GM21381 (cell line): ENCODE measurements at regions not wholly inside any gene's neighbourhood (a gene's known extent, or its start where the extent isn't known, plus 50 kb on each side); places are given as distances from the start of the nearest gene placed in this dataset.
"Not testable (repeated sequence)": the region's sequence is repeated elsewhere in the genome, so short reads cannot be mapped to it uniquely, and the experiment has no call there.

Experiments
- ATAC-seq: cut with Tn5 transposase; IDR thresholded peaks from one replicate; pipeline ENCODE4 v1.9.1; 2021; ENCODE audit warnings: mild to moderate bottlenecking, moderate library complexity; ENCODE audit not compliant: unreplicated experiment

- ATAC-seq, result not testable (repeated sequence)
Observed at GRCh38 chr7:13728430-13728829, 261.0 kb downstream of the ETV1 start.

GRCh38 chr7:13731643-13732042 is 257.8 kb downstream of the ETV1 start:
- no peak for ATAC-seq

- no peak for ATAC-seq
Observed at GRCh38 chr7:13737563-13737962, 251.9 kb downstream of the ETV1 start.

- ATAC-seq, result no peak
Observed at GRCh38 chr7:13742126-13742525, 247.3 kb downstream of the ETV1 start.

- ATAC-seq, result no peak
Observed at GRCh38 chr7:13742811-13743210, 246.7 kb downstream of the ETV1 start.

- no peak for ATAC-seq
Observed at GRCh38 chr7:13743226-13743625, 246.2 kb downstream of the ETV1 start.

GRCh38 chr7:13745530-13745929 is 243.9 kb downstream of the ETV1 start:
- no peak for ATAC-seq

- ATAC-seq, result no peak
Observed at GRCh38 chr7:13748998-13749397, 240.5 kb downstream of the ETV1 start.

- no peak for ATAC-seq
Observed at GRCh38 chr7:13749636-13750035, 239.8 kb downstream of the ETV1 start.

- no peak for ATAC-seq
Observed at GRCh38 chr7:13751766-13752165, 237.7 kb downstream of the ETV1 start.

GRCh38 chr7:13757841-13758240 is 231.6 kb downstream of the ETV1 start:
- ATAC-seq, result no peak

GRCh38 chr7:13765853-13766252 is 223.6 kb downstream of the ETV1 start:
- ATAC-seq, result not testable (repeated sequence)

GRCh38 chr7:13770305-13770704 is 219.2 kb downstream of the ETV1 start:
- ATAC-seq, result no peak

- no peak for ATAC-seq
Observed at GRCh38 chr7:13774976-13775375, 214.5 kb downstream of the ETV1 start.

GRCh38 chr7:13777242-13777641 is 212.2 kb downstream of the ETV1 start:
- ATAC-seq, result no peak

GRCh38 chr7:13778967-13779366 is 210.5 kb downstream of the ETV1 start:
- no peak for ATAC-seq

- no peak for ATAC-seq
Observed at GRCh38 chr7:13790611-13791010, 198.9 kb downstream of the ETV1 start.

- ATAC-seq, result no peak
Observed at GRCh38 chr7:13792208-13792607, 197.3 kb downstream of the ETV1 start.

- ATAC-seq, result no peak
Observed at GRCh38 chr7:13793926-13794325, 195.5 kb downstream of the ETV1 start.

- no peak for ATAC-seq
Observed at GRCh38 chr7:13794581-13794980, 194.9 kb downstream of the ETV1 start.

- ATAC-seq, result no peak
Observed at GRCh38 chr7:13797545-13797944, 191.9 kb downstream of the ETV1 start.

GRCh38 chr7:13800694-13801448 is 188.6 kb downstream of the ETV1 start:
- no peak for ATAC-seq

- ATAC-seq, result no peak
Observed at GRCh38 chr7:13801669-13802068, 187.8 kb downstream of the ETV1 start.
